ENCODE measurements at regions not wholly inside any gene's neighbourhood (a gene's known extent, or its start where the extent isn't known, plus 50 kb on each side); places are given as distances from the start of the nearest gene placed in this dataset.

- H3K4me3 ChIP-seq (ENCODE audit: low read length) = no peak overlapping the region
- Mint-ChIP-seq H3K9me3 (peaks cover 0 to 12% (median 2%) of the 10 kb centered on the region in 11 donors), H3K27ac (no peak overlapping the region), H3K36me3 (no peaks in the 10 kb centered on the region), H3K27me3 (no peaks in the 10 kb centered on the region), H3K4me3 (no peak overlapping the region), H3K4me1 (no peaks in the 10 kb centered on the region)
- POLR2A ChIA-PET = no interaction called here
- no peaks in the 10 kb centered on the region for H3K9me3 ChIP-seq (ENCODE audit: control insufficient read depth in 2 of 3, low read length in 3 of 3)
- ATAC-seq (no peak), DNase-seq (no peak)
- no peaks in the 10 kb centered on the region for H3K4me1 ChIP-seq (ENCODE audit: control insufficient read depth in 2 of 2, insufficient read depth in 2 of 2, low read length in 2 of 2)
- no peaks in the 10 kb centered on the region for H3K27me3 ChIP-seq (ENCODE audit: control insufficient read depth in 2 of 2, insufficient read depth in 2 of 2, low read length in 2 of 2)
- no peaks in the 10 kb centered on the region for H3K36me3 ChIP-seq (ENCODE audit: control insufficient read depth in 2 of 3, insufficient read depth in 3 of 3, low read length in 3 of 3)
- intact Hi-C loops (cut with micrococcal nuclease) = no loop called here
- CTCF ChIA-PET = no interaction called here
- no peak overlapping the region for H3K27ac ChIP-seq (ENCODE audit: low read depth, low read length)
These were observed 102.0 kb upstream of the BRINP3 start for GRCh38 chr1:190579552-190580193.

GRCh38 chr1:190583862-190584261 lies 106.2 kb upstream of the BRINP3 start:
- CTCF ChIA-PET = no interaction called here
- Histone ChIP-seq H3K27ac (ENCODE audit: low read depth, low read length) (no peak overlapping the region), H3K9me3 (ENCODE audit: control insufficient read depth in 2 of 3, low read length in 3 of 3) (no peaks in the 10 kb centered on the region), H3K27me3 (ENCODE audit: control insufficient read depth in 2 of 2, insufficient read depth in 2 of 2, low read length in 2 of 2) (no peaks in the 10 kb centered on the region), H3K4me1 (ENCODE audit: control insufficient read depth in 2 of 2, insufficient read depth in 2 of 2, low read length in 2 of 2) (no peaks in the 10 kb centered on the region), H3K36me3 (ENCODE audit: control insufficient read depth in 2 of 3, insufficient read depth in 3 of 3, low read length in 3 of 3) (no peaks in the 10 kb centered on the region), H3K4me3 (ENCODE audit: low read length) (no peak overlapping the region)
- Mint-ChIP-seq H3K4me1 (no peaks in the 10 kb centered on the region), H3K27me3 (no peaks in the 10 kb centered on the region), H3K9me3 (peaks cover 0 to 10% (median 0%) of the 10 kb centered on the region in 11 donors), H3K36me3 (no peaks in the 10 kb centered on the region), H3K27ac (no peak overlapping the region), H3K4me3 (no peak overlapping the region)
- ATAC-seq (no peak), DNase-seq (no peak)
- intact Hi-C loops (cut with micrococcal nuclease) = no loop called here
- POLR2A ChIA-PET = no interaction called here

GRCh38 chr1:190588424-190588823 lies 110.8 kb upstream of the BRINP3 start:
- no peaks in the 10 kb centered on the region for H3K36me3 Mint-ChIP-seq
- H3K4me3 ChIP-seq (ENCODE audit: low read length) = no peak overlapping the region
- ATAC-seq (no peak), DNase-seq (no peak)
- intact Hi-C loops (cut with micrococcal nuclease) = no loop called here
- H3K4me1 ChIP-seq (ENCODE audit: control insufficient read depth in 2 of 2, insufficient read depth in 2 of 2, low read length in 2 of 2) = no peaks in the 10 kb centered on the region
- H3K9me3 ChIP-seq (ENCODE audit: control insufficient read depth in 2 of 3, low read length in 3 of 3) = peaks cover 0 to 9% (median 0%) of the 10 kb centered on the region in 3 experiments
- no peak overlapping the region for H3K27ac ChIP-seq (ENCODE audit: low read depth, low read length)
- H3K27me3 Mint-ChIP-seq = no peaks in the 10 kb centered on the region
- no peak overlapping the region for H3K4me3 Mint-ChIP-seq
- H3K4me1 Mint-ChIP-seq = no peaks in the 10 kb centered on the region
- H3K27ac Mint-ChIP-seq = no peak overlapping the region
- H3K9me3 Mint-ChIP-seq = peaks cover 0 to 23% (median 4%) of the 10 kb centered on the region in 11 donors
- ChIA-PET POLR2A (no interaction called here), CTCF (no interaction called here)
- H3K36me3 ChIP-seq (ENCODE audit: control insufficient read depth in 2 of 3, insufficient read depth in 3 of 3, low read length in 3 of 3) = no peaks in the 10 kb centered on the region
- H3K27me3 ChIP-seq (ENCODE audit: control insufficient read depth in 2 of 2, insufficient read depth in 2 of 2, low read length in 2 of 2) = no peaks in the 10 kb centered on the region

GRCh38 chr1:190595438-190595837 lies 117.8 kb upstream of the BRINP3 start:
- Mint-ChIP-seq H3K36me3 (no peaks in the 10 kb centered on the region), H3K27me3 (no peaks in the 10 kb centered on the region), H3K4me3 (no peak overlapping the region), H3K4me1 (no peaks in the 10 kb centered on the region), H3K27ac (no peak overlapping the region), H3K9me3 (peaks cover 1 to 25% (median 4%) of the 10 kb centered on the region in 11 donors)
- no peak for DNase-seq
- Histone ChIP-seq H3K27me3 (ENCODE audit: control insufficient read depth in 2 of 2, insufficient read depth in 2 of 2, low read length in 2 of 2) (no peaks in the 10 kb centered on the region), H3K9me3 (ENCODE audit: control insufficient read depth in 2 of 3, low read length in 3 of 3) (peaks cover 0 to 9% (median 0%) of the 10 kb centered on the region in 3 experiments), H3K36me3 (ENCODE audit: control insufficient read depth in 2 of 3, insufficient read depth in 3 of 3, low read length in 3 of 3) (no peaks in the 10 kb centered on the region), H3K4me1 (ENCODE audit: control insufficient read depth in 2 of 2, insufficient read depth in 2 of 2, low read length in 2 of 2) (no peaks in the 10 kb centered on the region), H3K4me3 (ENCODE audit: low read length) (no peak overlapping the region), H3K27ac (ENCODE audit: low read depth, low read length) (no peak overlapping the region)
- intact Hi-C loops (cut with micrococcal nuclease) = no loop called here
- CTCF ChIA-PET = no interaction called here
- POLR2A ChIA-PET = no interaction called here
- ATAC-seq = no peak

GRCh38 chr1:190597294-190597693 lies 119.6 kb upstream of the BRINP3 start:
- H3K27ac ChIP-seq (ENCODE audit: low read depth, low read length) = no peak overlapping the region
- POLR2A ChIA-PET = no interaction called here
- intact Hi-C loops (cut with micrococcal nuclease) = no loop called here
- DNase-seq (no peak), ATAC-seq (no peak)
- H3K27ac Mint-ChIP-seq = no peak overlapping the region
- H3K27me3 ChIP-seq (ENCODE audit: control insufficient read depth in 2 of 2, insufficient read depth in 2 of 2, low read length in 2 of 2) = no peaks in the 10 kb centered on the region
- CTCF ChIA-PET = no interaction called here
- peaks cover 0 to 14% (median 4%) of the 10 kb centered on the region in 11 donors for H3K9me3 Mint-ChIP-seq
- H3K4me1 Mint-ChIP-seq = no peaks in the 10 kb centered on the region
- no peaks in the 10 kb centered on the region for H3K27me3 Mint-ChIP-seq
- H3K4me3 Mint-ChIP-seq = no peak overlapping the region
- H3K9me3 ChIP-seq (ENCODE audit: control insufficient read depth in 2 of 3, low read length in 3 of 3) = no peaks in the 10 kb centered on the region
- H3K36me3 ChIP-seq (ENCODE audit: control insufficient read depth in 2 of 3, insufficient read depth in 3 of 3, low read length in 3 of 3) = no peaks in the 10 kb centered on the region
- no peaks in the 10 kb centered on the region for H3K4me1 ChIP-seq (ENCODE audit: control insufficient read depth in 2 of 2, insufficient read depth in 2 of 2, low read length in 2 of 2)
- no peaks in the 10 kb centered on the region for H3K36me3 Mint-ChIP-seq
- no peak overlapping the region for H3K4me3 ChIP-seq (ENCODE audit: low read length)

- H3K4me1 Mint-ChIP-seq = no peaks in the 10 kb centered on the region
- CTCF ChIA-PET = no interaction called here
- ATAC-seq = no peak
These were observed 122.0 kb upstream of the BRINP3 start for GRCh38 chr1:190599670-190600069.

GRCh38 chr1:190602325-190602724 lies 124.7 kb upstream of the BRINP3 start:
- POLR2A ChIA-PET = no interaction called here
- no peak overlapping the region for H3K27ac ChIP-seq (ENCODE audit: low read depth, low read length)
- no peaks in the 10 kb centered on the region for H3K36me3 ChIP-seq (ENCODE audit: control insufficient read depth in 2 of 3, insufficient read depth in 3 of 3, low read length in 3 of 3)
- intact Hi-C loops (cut with micrococcal nuclease) = no loop called here
- H3K27me3 Mint-ChIP-seq = no peaks in the 10 kb centered on the region
- H3K9me3 ChIP-seq (ENCODE audit: control insufficient read depth in 2 of 3, low read length in 3 of 3) = no peaks in the 10 kb centered on the region
- no peaks in the 10 kb centered on the region for H3K4me1 ChIP-seq (ENCODE audit: control insufficient read depth in 2 of 2, insufficient read depth in 2 of 2, low read length in 2 of 2)
- no peak overlapping the region for H3K4me3 Mint-ChIP-seq
- no peak overlapping the region for H3K4me3 ChIP-seq (ENCODE audit: low read length)
- no peaks in the 10 kb centered on the region for H3K36me3 Mint-ChIP-seq
- no peak overlapping the region for H3K27ac Mint-ChIP-seq
- peaks cover 0 to 7% (median 1%) of the 10 kb centered on the region in 11 donors for H3K9me3 Mint-ChIP-seq
- ATAC-seq (no peak), DNase-seq (no peak)
- H3K27me3 ChIP-seq (ENCODE audit: control insufficient read depth in 2 of 2, insufficient read depth in 2 of 2, low read length in 2 of 2) = no peaks in the 10 kb centered on the region
- CTCF ChIA-PET = no interaction called here
- no peaks in the 10 kb centered on the region for H3K4me1 Mint-ChIP-seq

More at GRCh38 chr1:190599670-190600069, 122.0 kb upstream of the BRINP3 start:
- H3K36me3 Mint-ChIP-seq = no peaks in the 10 kb centered on the region
- Histone ChIP-seq H3K4me3 (ENCODE audit: low read length) (no peak overlapping the region), H3K27me3 (ENCODE audit: control insufficient read depth in 2 of 2, insufficient read depth in 2 of 2, low read length in 2 of 2) (no peaks in the 10 kb centered on the region), H3K9me3 (ENCODE audit: control insufficient read depth in 2 of 3, low read length in 3 of 3) (no peaks in the 10 kb centered on the region), H3K4me1 (ENCODE audit: control insufficient read depth in 2 of 2, insufficient read depth in 2 of 2, low read length in 2 of 2) (no peaks in the 10 kb centered on the region), H3K27ac (ENCODE audit: low read depth, low read length) (no peak overlapping the region), H3K36me3 (ENCODE audit: control insufficient read depth in 2 of 3, insufficient read depth in 3 of 3, low read length in 3 of 3) (no peaks in the 10 kb centered on the region)
- H3K4me3 Mint-ChIP-seq = no peak overlapping the region
- POLR2A ChIA-PET = no interaction called here
- no peak for DNase-seq
- H3K9me3 Mint-ChIP-seq = peaks cover 0 to 14% (median 5%) of the 10 kb centered on the region in 11 donors
- intact Hi-C loops (cut with micrococcal nuclease) = no loop called here
- no peaks in the 10 kb centered on the region for H3K27me3 Mint-ChIP-seq
- H3K27ac Mint-ChIP-seq = no peak overlapping the region

All from naive thymus-derived CD4-positive, alpha-beta T cell (primary cell).